Heart left ventricle (tissue), 13 donors: ENCODE measurements at regions not wholly inside any gene's neighbourhood (a gene's known extent, or its start where the extent isn't known, plus 50 kb on each side); places are given as distances from the start of the nearest gene placed in this dataset.

Experiments
- CTCF ChIP-seq, 12 donors: fragments of 200-600 bp; sonication (generic) in 4 of 12; IDR thresholded peaks; one replicate each; pipeline versions ENCODE4 v1.5.0 to v1.8.0; 2018 to 2022; ENCODE audit warnings: antibody characterized with exemption in 12 of 12, mild to moderate bottlenecking in 5 of 12
- POLR2A ChIP-seq, 2 donors: fragments of 450-650 bp; IDR thresholded peaks; one replicate each; pipeline ENCODE4 v1.6.1; 2017; ENCODE audit warnings: antibody characterized with exemption in 2 of 2, mild to moderate bottlenecking in 2 of 2, moderate library complexity in 2 of 2
- donor health status: ischemic (EF 13 %, LVEDD 7.1; RV severe dilation, severe dysfunction).
- donor health status: DM: no; HTN: yes; CAD: no.
- donor health status: DM: no; HTN: no; CAD: no.
- donor health status: ischemic (EF 25% LVEDD 6.9; RV normal size, moderate dysfunction).
- donor health status: ischemic (EF 25% LVEDD 5.7; RV mildly dilated, moderate dysfunction).
- donor health status: ischemic (EF 35%, LVEDD 5.7; RV mildly dilated, moderate dysfunction).
- donor health status: nonischemic (EF 11% LVEDD 7.7; RV severe dilation, severe dysfunction).
- donor health status: DM: yes; HTN: yes; CAD: no.
- donor health status: PGD.
- donor health status: ischemic (EF 29% LVEDD 5.4; RV normal size, mild dysfunction).
- donor health status: nonischemic (EF 23%, LVEDD 6.1; RV moderate dilation, normal function).

GRCh38 chr7:10704653-10705052 lies 269.0 kb upstream of the PHF14 start:
- TF ChIP-seq CTCF (IDR thresholded peaks at IDR 0.05) (no peak), POLR2A (IDR thresholded peaks at IDR 0.05) (no peak)
